ENCODE measurements at regions not wholly inside any gene's neighbourhood (a gene's known extent, or its start where the extent isn't known, plus 50 kb on each side); places are given as distances from the start of the nearest gene placed in this dataset.
A peak's percentile ranks its signal among the peaks of the same experiment; 100 is the strongest.

DNA sequence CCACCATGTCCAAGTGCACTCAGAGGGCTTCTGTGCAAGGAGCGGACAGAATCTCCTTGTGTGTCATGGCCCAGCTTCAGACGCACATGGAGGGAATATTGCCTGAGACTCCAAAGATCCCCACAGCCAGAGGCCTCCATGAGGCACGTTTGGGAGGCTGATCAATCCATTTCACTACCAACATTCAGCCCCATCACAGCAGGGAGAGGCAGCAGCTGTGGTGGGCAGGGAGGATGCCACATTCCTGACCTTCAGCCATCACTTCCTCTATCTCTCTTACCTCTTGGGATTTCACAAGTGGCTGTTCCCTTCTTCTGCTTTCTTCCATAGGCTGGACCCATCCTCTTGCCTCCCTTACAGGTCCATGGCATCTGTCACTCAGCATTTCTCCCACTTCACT, 82.4 kb upstream of the MBNL2 start:
- DNase-seq: no peak

GRCh38 chr13:97140131-97140530, 82.0 kb upstream of the MBNL2 start:
- DNase-seq: no peak

DNA sequence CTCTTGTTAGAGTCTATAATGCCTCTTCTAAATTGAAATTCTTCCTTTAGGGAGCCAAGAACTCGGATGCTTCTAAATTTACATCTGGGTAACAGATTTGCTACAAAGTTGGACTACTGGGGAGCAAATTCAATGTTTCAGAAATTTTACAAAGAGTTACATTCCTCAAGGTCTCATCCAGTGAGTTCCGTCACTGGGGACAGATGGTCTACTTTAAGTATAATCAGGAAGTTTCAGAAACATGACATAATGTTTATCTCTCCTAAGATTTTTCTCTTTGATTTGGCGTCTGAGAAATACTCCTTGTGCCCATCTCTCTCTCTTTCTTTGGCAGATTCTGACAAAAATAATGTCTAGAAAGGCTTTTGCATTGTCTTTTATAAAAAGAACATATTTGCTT, 81.5 kb upstream of the MBNL2 start:
- no peak for DNase-seq

DNA sequence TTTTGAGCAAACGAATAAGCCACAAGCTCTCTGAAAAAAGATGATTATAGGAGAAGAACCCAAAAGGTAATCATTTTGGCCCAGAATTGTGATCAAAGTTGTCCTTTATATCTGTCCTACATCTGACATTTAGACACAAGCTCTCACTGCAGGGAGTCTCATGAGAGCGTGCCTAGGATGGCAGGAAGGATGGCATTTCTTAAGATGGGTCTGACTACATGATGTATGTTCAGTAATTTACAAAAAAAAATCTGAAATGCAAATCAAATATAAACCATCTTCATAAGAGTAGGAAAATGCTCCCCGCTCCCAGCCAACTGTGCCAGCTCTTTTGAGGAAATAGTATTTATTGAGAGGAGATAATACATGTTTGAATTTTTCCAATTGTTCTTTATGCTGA, 81.0 kb upstream of the MBNL2 start:
- no peak for DNase-seq

DNA sequence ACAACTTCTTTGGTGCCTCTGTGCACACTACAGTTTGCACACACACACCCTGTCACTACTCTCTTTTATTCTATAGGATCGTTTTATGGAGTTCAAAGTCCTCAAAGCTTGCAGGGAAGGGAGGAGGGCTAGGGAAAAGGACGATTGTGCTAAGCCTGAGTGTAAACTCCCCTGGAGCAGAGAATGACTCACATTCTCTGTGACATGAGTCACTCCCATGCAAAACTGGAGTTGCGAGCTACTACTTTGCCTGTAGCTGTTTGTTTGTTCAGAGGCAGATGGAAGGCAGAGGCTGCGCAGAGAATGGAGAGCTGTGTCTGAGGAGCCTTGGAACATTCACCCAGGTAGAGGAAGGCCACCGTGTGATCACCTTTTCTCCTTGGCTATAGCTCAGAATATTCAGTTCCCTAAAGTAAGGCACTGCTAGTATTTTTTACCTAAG, 80.5 kb upstream of the MBNL2 start:
- DNase-seq: peak; percentile 83

DNA sequence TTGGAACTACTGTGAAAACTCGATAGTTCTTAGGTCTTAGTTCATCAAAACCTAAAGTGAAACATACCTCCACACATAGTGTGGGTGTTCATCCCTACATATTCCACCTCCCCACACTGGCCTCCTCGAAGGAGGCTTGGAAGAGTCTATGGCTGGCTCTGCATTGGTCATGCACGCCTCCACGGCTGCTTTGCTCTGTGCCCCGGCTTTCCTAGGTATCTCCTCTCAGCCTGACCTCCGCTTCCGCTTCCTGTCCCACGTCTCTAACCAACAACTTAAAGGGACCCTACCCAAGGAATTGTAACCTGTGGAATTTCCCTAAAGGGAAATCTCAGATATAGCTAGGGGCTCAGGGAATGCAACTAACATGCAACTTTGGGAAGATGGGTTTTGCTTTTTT, 79.7 kb upstream of the MBNL2 start:
- DNase-seq: no peak

DNA sequence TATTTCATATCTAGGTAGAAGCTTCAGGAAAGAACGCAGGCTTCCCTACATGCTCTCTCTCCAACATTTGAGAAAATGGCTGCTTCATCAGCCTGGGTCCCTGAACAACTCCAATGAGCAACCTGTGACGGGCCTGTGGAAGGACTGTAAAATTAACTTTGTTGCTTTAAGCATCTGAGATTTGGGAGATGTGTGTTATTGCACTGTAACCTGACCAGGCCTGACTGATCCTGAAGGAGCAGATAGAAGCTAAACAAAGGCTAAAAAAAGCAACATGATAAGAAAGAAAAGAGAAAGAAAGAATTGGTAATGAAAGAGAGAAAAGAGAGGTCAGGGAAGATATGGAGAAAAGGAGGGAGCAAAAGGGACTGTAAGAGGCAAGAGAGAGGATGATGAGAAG, 77.1 kb upstream of the MBNL2 start:
- DNase-seq: no peak

GRCh38 chr13:97148894-97149293, 73.2 kb upstream of the MBNL2 start:
- no peak for DNase-seq

DNA sequence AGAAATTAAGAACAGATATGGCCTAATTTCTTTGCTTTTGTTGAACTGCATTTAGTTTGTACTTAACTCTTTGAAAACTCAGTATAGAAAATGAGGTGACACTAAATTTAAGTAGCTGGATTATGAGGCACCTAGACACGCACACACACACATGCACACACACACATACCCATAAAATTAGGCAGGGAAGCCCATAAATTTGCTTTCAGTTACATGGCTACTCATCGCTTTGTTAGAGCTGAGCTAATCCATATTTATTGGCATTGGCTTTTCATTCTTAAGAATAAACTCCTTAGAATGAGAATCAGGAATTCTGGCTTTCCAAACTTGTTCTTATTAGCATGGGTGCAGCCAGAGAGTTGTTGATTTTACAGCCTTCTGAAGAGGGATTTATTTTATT, 61.7 kb upstream of the MBNL2 start:
- no peak for DNase-seq

DNA sequence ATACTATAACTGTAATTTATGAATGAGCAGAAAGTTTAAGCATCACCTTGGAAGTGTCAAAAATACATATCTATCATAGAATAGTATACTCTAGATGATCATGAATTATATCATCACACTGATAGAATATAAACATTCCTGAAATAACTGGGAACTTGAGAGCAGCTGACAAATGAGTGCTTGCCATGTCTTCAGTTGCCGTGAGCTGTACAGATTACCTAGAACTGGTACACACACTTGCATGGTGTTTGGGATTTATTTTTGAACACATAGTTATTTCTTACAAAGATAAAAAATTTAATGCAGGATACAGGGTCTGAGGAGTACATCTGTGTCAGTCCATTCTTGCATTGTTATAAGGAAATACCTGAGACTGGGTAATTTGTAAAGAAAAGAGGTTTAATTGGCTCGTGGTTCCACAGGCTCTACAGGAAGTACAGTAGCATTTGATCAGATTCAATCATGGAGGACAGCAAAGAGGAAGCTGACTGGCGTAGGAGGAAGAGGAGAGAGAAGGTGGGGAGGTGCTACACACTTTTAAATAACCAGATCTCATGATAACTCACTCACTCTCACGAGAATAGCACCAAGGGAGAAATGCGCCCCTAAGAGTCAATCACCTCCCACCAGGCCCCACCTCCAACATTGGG, 60.4 kb upstream of the MBNL2 start:
- DNase-seq: no peak

DNA sequence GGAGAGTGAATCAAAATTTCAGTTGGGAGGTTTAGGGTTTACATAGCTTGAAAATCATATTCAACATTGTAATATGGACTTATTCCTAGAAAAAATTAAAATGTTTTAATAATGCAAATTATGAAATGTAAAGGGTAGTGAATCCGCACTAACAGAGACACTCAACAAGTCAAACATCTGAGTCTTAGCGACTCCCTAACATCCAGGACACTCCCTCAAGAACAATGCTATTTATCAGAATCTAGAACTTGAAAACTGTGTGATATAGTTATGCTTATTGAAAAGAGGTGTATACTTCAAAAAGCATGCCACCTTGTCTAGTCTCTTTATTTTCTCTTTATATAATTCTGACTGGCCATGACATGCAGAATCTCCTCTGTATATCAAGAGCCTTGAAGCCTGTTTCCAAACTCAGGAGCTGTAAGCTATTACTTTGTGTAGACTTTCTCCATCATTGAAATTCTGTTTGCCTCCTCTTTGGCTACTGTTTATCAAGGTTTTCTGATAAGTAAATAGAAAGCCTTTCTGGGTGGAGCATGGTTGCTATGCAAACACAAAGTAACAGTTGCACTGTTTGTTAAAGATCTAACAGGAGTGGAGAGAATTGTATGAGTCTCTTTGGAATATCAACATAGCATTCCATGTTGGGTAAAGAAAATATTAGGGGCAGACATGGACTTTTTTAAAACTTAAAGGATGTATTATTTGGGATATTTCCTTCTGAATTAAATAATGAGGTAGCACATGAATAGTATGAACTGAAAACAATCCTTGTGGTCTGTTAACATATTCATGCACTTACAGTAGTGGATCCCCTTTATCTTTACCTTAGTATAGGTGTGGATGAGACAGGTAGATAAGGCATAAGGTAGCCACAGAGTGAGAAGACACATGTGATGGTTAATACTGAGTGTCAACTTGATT, 56.4 kb upstream of the MBNL2 start:
- no peak for DNase-seq

GRCh38 chr13:97171136-97171535, 51.0 kb upstream of the MBNL2 start:
- DNase-seq: no peak
